ENCODE measurements at regions not wholly inside any gene's neighbourhood (a gene's known extent, or its start where the extent isn't known, plus 50 kb on each side); places are given as distances from the start of the nearest gene placed in this dataset.
A peak's percentile ranks its signal among the peaks of the same experiment; 100 is the strongest.

- Histone ChIP-seq H3K27me3 (no peaks in the 10 kb centered on the region), H3K27ac (peak overlapping the region in 1 of 2 donors; percentile 47), H3K4me1 (peaks cover 40% of the 10 kb centered on the region), H3K9me3 (no peaks in the 10 kb centered on the region), H3K4me3 (no peak overlapping the region), H3K36me3 (ENCODE audit: low read depth, missing control alignments) (no peaks in the 10 kb centered on the region)
- intact Hi-C loops (cut with DNase I; ENCODE audit: low total_unique reads): loop anchor here (10.0 kb wide), 1 partner anchor 204 kb away; no protein-coding TSS in a partner anchor
- TF ChIP-seq POLR2A (IDR thresholded peaks at IDR 0.05) (no peak), CTCF (IDR thresholded peaks at IDR 0.05) (no peak)
- 31 to 51% methylated on average over 10 to 16 of the region's 16 CpGs for WGBS, 2 donors
- peak; percentile 50 for DNase-seq
Measured at GRCh38 chr5:173498739-173499470, 117.5 kb downstream of the BOD1 start.

- H3K27me3 ChIP-seq: no peaks in the 10 kb centered on the region
- WGBS, 2 donors: 43 to 49% methylated on average over 9 of the region's 9 CpGs
- H3K27ac ChIP-seq: peak overlapping the region in 1 of 2 donors; percentile 47
- no peak for TF ChIP-seq CTCF (IDR thresholded peaks at IDR 0.05)
- TF ChIP-seq POLR2A (IDR thresholded peaks at IDR 0.05): no peak
- no peaks in the 10 kb centered on the region for H3K9me3 ChIP-seq
- DNase-seq: peak; percentile 54
- intact Hi-C loops (cut with DNase I; ENCODE audit: low total_unique reads): loop anchor here (10.0 kb wide), 1 partner anchor 203 kb away; no protein-coding TSS in a partner anchor
- H3K4me1 ChIP-seq: peaks cover 40% of the 10 kb centered on the region
- no peaks in the 10 kb centered on the region for H3K36me3 ChIP-seq (ENCODE audit: low read depth, missing control alignments)
- no peak overlapping the region for H3K4me3 ChIP-seq
Measured at GRCh38 chr5:173498286-173498685, 118.2 kb downstream of the BOD1 start.

- Histone ChIP-seq H3K4me3 (no peak overlapping the region), H3K27me3 (no peaks in the 10 kb centered on the region), H3K4me1 (peaks cover 40% of the 10 kb centered on the region), H3K27ac (no peak overlapping the region), H3K9me3 (no peaks in the 10 kb centered on the region), H3K36me3 (ENCODE audit: low read depth, missing control alignments) (no peaks in the 10 kb centered on the region)
- intact Hi-C loops (cut with DNase I; ENCODE audit: low total_unique reads): loop anchor here (10.0 kb wide), 1 partner anchor 203 kb away; no protein-coding TSS in a partner anchor
- DNase-seq: no peak
- TF ChIP-seq POLR2A (IDR thresholded peaks at IDR 0.05): no peak
- TF ChIP-seq CTCF (IDR thresholded peaks at IDR 0.05): no peak
- 89 to 91% methylated on average over 9 to 12 of the region's 12 CpGs for WGBS, 2 donors
Measured at GRCh38 chr5:173497685-173498084, 118.8 kb downstream of the BOD1 start.

- Histone ChIP-seq H3K4me1 (peaks cover 40% of the 10 kb centered on the region), H3K27me3 (no peaks in the 10 kb centered on the region), H3K27ac (peak overlapping the region in 1 of 2 donors; percentile 58), H3K9me3 (no peaks in the 10 kb centered on the region), H3K36me3 (ENCODE audit: low read depth, missing control alignments) (no peaks in the 10 kb centered on the region), H3K4me3 (no peak overlapping the region)
- 71 to 92% methylated on average over 6 of the region's 6 CpGs for WGBS, 2 donors
- no peak for DNase-seq
- intact Hi-C loops (cut with DNase I; ENCODE audit: low total_unique reads): loop anchor here (10.0 kb wide), 1 partner anchor 202 kb away; no protein-coding TSS in a partner anchor
- no peak for TF ChIP-seq CTCF (IDR thresholded peaks at IDR 0.05)
- no peak for TF ChIP-seq POLR2A (IDR thresholded peaks at IDR 0.05)
Measured at GRCh38 chr5:173496883-173497255, 119.6 kb downstream of the BOD1 start.
